ENCODE measurements at regions not wholly inside any gene's neighbourhood (a gene's known extent, or its start where the extent isn't known, plus 50 kb on each side); places are given as distances from the start of the nearest gene placed in this dataset.

DNA sequence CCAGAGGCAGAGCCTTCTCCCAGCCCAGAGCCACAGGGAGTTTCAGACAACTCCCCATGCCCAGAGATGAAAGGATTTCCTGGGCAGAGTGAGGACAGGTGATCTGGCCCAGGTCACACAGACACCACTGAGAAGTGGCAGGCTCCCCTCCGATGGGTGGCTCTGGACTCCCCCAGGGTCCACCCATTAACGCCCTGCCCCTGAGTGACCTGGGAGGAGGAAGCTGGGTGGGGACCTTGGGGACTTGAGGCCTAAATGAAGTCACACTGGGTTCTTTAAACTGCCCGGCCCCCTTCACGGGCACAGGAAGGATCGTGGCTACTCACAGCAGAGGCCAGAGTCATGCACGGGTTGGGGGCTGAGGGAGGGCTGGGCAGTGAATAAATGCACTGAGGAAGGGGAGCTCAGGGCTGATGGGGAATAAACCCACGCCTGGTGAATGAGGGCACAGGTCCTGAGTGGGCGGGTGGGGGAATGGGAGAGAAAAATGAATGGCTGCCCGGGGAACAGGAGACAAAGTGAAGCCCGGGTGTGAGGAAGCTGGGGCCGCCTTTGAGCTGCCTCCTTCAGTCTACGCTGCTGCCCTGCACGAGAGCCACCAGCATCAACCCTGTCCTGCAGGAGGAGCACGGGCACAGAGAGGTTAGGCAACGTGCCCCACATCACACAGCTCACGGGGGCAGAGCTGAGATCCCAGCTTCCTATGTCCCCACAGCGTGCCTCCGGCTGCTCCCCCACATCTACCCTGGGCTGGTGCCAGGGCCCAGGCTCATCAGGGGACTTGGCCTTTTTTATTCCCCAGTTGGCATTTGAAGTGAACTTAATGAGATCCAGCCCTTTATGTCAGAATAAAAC lies 404.3 kb downstream of the MATN1 start:
- H3K27me3 Mint-ChIP-seq, result peaks cover 16% of the 10 kb centered on the region
- no peak for DNase-seq (ENCODE audit: low spot score, unreplicated experiment)

DNA sequence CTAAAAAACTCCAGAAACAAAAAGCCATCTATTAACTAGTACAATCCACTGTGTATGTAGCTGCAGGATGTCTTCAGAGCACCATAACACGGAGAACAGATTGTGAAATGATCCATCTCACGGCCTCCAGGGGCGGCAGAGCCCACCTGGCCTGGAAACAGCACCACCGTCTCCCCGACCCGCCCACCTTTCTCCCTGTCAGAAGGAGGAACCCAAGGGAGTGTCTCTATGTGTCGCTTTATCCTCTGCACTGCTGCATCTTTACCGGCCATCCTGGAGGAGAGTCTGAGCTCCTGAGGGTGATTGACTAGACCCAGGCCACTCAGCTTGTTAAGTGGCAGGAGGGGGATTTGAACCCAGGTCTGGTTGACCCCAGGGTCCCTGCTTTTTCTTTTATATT lies 405.0 kb downstream of the MATN1 start:
- Mint-ChIP-seq H3K27me3 (peaks cover 16% of the 10 kb centered on the region), H3K36me3 (ENCODE audit: insufficient read depth) (no peaks in the 10 kb centered on the region), H3K4me3 (ENCODE audit: low read depth) (no peak overlapping the region), H3K27ac (no peak overlapping the region), H3K9me3 (ENCODE audit: low read depth) (no peaks in the 10 kb centered on the region), H3K4me1 (ENCODE audit: low read depth) (no peaks in the 10 kb centered on the region)
- TF ChIP-seq, protein P1, sequence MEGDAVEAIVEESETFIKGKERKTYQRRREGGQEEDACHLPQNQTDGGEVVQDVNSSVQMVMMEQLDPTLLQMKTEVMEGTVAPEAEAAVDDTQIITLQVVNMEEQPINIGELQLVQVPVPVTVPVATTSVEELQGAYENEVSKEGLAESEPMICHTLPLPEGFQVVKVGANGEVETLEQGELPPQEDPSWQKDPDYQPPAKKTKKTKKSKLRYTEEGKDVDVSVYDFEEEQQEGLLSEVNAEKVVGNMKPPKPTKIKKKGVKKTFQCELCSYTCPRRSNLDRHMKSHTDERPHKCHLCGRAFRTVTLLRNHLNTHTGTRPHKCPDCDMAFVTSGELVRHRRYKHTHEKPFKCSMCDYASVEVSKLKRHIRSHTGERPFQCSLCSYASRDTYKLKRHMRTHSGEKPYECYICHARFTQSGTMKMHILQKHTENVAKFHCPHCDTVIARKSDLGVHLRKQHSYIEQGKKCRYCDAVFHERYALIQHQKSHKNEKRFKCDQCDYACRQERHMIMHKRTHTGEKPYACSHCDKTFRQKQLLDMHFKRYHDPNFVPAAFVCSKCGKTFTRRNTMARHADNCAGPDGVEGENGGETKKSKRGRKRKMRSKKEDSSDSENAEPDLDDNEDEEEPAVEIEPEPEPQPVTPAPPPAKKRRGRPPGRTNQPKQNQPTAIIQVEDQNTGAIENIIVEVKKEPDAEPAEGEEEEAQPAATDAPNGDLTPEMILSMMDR (IDR thresholded peaks at IDR 0.05; ENCODE audit: unreplicated experiment), result no peak
- DNase-seq (ENCODE audit: low spot score, unreplicated experiment), result no peak

More for the DNA sequence above, 404.3 kb downstream of the MATN1 start:
- Mint-ChIP-seq H3K4me3 (ENCODE audit: low read depth) (no peak overlapping the region), H3K27ac (no peak overlapping the region), H3K4me1 (ENCODE audit: low read depth) (no peaks in the 10 kb centered on the region), H3K9me3 (ENCODE audit: low read depth) (no peaks in the 10 kb centered on the region), H3K36me3 (ENCODE audit: insufficient read depth) (no peaks in the 10 kb centered on the region)
- TF ChIP-seq, protein P1 (IDR thresholded peaks at IDR 0.05; ENCODE audit: unreplicated experiment), result no peak

DNA sequence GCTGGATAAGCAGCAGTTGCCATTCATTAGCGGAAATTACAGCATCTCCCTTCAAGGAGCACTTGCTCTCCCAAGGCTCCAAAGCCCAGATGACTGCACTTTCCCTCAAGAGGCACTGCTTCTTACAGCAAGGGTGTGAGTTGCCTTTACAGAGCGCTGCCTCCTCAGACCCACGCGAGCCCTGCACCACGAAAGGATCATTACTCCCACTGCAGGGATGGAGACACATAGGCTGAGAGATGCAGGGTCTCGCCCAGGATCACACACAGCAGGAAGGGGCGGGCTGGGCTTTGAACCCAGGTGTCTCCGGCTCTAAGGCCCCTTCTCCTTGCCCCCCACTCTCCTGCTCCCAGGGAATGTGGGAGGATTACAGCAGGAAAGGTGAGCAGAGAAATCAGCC lies 405.5 kb downstream of the MATN1 start:
- Mint-ChIP-seq H3K4me3 (ENCODE audit: low read depth) (no peak overlapping the region), H3K27me3 (peaks cover 17% of the 10 kb centered on the region), H3K9me3 (ENCODE audit: low read depth) (no peaks in the 10 kb centered on the region), H3K27ac (no peak overlapping the region), H3K4me1 (ENCODE audit: low read depth) (no peaks in the 10 kb centered on the region), H3K36me3 (ENCODE audit: insufficient read depth) (no peaks in the 10 kb centered on the region)
- no peak for DNase-seq (ENCODE audit: low spot score, unreplicated experiment)
- TF ChIP-seq, protein P1 (IDR thresholded peaks at IDR 0.05; ENCODE audit: unreplicated experiment), result no peak

DNA sequence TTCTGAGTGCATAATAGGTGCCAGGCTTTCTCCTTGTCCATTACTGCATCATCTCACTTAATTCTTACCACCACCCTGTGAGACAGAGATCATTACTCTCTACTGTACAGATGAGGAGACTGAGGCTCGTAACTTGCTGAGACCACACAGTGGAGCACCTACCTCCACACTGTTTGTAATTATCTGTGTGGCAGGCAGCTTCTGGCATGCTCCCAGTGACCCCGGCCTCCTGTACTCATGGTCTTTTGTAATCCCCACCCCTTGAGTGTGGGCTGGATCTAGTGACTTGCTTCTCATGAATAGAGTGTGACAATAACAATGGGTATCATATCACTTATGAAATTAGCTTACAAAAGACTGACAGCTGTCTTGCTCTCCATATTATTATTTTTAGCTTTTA lies 407.3 kb downstream of the MATN1 start:
- Mint-ChIP-seq H3K36me3 (ENCODE audit: insufficient read depth) (no peaks in the 10 kb centered on the region), H3K27ac (no peak overlapping the region), H3K9me3 (ENCODE audit: low read depth) (no peaks in the 10 kb centered on the region), H3K4me3 (ENCODE audit: low read depth) (no peak overlapping the region), H3K4me1 (ENCODE audit: low read depth) (no peaks in the 10 kb centered on the region), H3K27me3 (peaks cover 20% of the 10 kb centered on the region)
- TF ChIP-seq, protein P1 (IDR thresholded peaks at IDR 0.05; ENCODE audit: unreplicated experiment), result no peak
- no peak for DNase-seq (ENCODE audit: low spot score, unreplicated experiment)

DNA sequence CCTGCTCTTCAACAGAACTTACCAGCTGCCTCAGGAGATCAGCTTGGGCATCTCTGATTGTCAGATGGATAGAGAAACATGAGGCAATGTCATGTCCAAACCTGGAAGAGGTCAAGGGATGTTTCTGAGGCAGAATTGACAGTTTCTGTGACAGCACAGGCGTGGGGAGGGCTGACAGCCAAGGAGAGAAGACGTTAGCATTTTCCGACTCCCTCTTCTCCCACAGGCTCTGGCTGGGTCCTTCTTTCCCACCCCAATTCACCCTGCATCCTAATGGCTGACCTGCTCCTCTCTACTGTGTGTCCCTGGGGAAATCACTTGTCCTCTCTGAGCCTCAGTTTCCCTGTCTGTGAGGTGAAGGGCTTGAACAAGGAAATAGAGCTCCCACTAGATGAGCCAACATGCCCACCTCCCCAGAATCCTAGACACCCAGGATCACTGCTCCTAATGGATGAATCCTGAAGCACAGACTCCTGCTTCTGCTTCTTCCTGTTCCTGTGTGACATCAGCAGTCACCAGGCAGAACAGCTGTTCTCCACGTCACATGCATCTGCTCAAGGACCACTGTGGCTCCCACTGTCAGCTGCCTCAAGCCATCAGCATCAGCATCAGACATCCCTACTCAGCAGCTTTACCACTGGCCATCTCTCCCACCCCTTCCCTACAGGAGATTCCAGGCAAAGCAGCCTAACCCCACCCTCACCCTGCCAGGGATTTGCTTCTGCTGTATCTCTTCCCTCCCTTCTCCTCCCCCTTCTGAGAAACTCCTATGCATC lies 408.0 kb downstream of the MATN1 start:
- no peak for DNase-seq (ENCODE audit: low spot score, unreplicated experiment)
- no peak overlapping the region for H3K4me3 Mint-ChIP-seq (ENCODE audit: low read depth)
- no peak overlapping the region for H3K27ac Mint-ChIP-seq
- TF ChIP-seq, protein P1 (IDR thresholded peaks at IDR 0.05; ENCODE audit: unreplicated experiment), result no peak
- H3K27me3 Mint-ChIP-seq, result peaks cover 17% of the 10 kb centered on the region
- no peaks in the 10 kb centered on the region for H3K36me3 Mint-ChIP-seq (ENCODE audit: insufficient read depth)
- no peaks in the 10 kb centered on the region for H3K9me3 Mint-ChIP-seq (ENCODE audit: low read depth)
- H3K4me1 Mint-ChIP-seq (ENCODE audit: low read depth), result no peaks in the 10 kb centered on the region

Data from progenitor cell of endocrine pancreas (in vitro differentiated cells).